ENCODE measurements at regions not wholly inside any gene's neighbourhood (a gene's known extent, or its start where the extent isn't known, plus 50 kb on each side); places are given as distances from the start of the nearest gene placed in this dataset.

DNA sequence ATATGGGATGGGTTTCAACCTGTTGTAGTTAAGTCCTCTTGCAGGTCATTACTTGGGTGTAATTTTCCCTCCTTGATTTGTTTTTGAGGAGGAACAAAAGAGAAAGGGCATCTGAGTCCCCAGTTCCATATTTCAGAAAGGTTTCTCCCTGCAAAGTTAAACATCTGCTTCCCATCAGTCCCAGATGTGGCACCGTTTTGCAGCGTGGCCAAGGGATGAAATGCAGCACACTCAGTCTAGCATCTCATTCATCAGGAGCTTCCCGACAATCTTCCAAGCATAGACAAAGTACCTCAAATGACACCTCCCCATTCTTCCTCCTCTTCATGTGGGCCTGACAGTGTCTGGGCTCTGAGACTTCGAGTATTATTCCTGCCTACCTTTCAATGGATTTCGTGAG lies 363.7 kb upstream of the SOX9 start:
- TF ChIP-seq CTCF (optimal IDR thresholded peaks at IDR 0.05 in 1 of 3, IDR thresholded peaks at IDR 0.05 in 1 of 3, conservative IDR thresholded peaks at IDR 0.05 in 1 of 3; ENCODE audit: extremely low read depth in 1 of 3, insufficient read depth in 2 of 3, low read length in 3 of 3) (no peak), EZH2 (IDR thresholded peaks at IDR 0.05; ENCODE audit: low read length) (no peak)

Data from keratinocyte (primary cell).